Esophagus squamous epithelium (tissue), 4 donors: ENCODE measurements at regions not wholly inside any gene's neighbourhood (a gene's known extent, or its start where the extent isn't known, plus 50 kb on each side); places are given as distances from the start of the nearest gene placed in this dataset.

Experiments used
- POLR2A ChIP-seq, 4 donors: fragments of 450-650 bp; IDR thresholded peaks; one replicate each; pipeline ENCODE4 v1.6.1; 2017; ENCODE audit warnings: antibody characterized with exemption in 4 of 4, mild to moderate bottlenecking in 4 of 4, moderate library complexity in 3 of 4
- TF ChIP-seq, protein P1 (sequence below), 6 experiments: fragments of 450-650 bp in 4 of 6; fragments of 200-600 bp in 2 of 6; sonication (generic) in 2 of 6; IDR thresholded peaks; one replicate each; pipeline ENCODE4 v1.5.1; 2016 to 2019; ENCODE audit warnings: antibody characterized with exemption in 6 of 6, mild to moderate bottlenecking in 4 of 6, moderate library complexity in 4 of 6

DNA sequence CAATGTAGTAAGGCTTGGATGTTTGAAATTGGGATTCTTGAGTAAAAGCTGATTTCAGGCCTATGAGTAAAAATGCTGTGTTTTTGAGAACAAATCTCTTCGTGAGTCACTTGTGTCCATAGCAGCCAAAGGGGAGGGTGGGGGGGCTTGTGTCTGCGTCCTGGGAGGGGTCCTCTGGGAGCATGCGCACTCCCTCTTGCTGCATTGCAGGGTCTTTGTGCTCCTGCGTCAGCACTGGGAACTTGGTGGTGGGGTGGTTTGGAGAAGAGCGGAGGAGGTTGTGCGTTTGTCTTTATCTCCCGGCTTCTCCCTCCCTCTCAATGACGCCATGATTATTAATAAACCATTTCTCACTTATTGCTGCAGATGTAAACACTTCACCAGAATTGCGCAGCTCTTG, 75.9 kb upstream of the NDN start:
- TF ChIP-seq, protein P1, sequence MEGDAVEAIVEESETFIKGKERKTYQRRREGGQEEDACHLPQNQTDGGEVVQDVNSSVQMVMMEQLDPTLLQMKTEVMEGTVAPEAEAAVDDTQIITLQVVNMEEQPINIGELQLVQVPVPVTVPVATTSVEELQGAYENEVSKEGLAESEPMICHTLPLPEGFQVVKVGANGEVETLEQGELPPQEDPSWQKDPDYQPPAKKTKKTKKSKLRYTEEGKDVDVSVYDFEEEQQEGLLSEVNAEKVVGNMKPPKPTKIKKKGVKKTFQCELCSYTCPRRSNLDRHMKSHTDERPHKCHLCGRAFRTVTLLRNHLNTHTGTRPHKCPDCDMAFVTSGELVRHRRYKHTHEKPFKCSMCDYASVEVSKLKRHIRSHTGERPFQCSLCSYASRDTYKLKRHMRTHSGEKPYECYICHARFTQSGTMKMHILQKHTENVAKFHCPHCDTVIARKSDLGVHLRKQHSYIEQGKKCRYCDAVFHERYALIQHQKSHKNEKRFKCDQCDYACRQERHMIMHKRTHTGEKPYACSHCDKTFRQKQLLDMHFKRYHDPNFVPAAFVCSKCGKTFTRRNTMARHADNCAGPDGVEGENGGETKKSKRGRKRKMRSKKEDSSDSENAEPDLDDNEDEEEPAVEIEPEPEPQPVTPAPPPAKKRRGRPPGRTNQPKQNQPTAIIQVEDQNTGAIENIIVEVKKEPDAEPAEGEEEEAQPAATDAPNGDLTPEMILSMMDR (IDR thresholded peaks at IDR 0.05): no peak
- TF ChIP-seq POLR2A (IDR thresholded peaks at IDR 0.05): no peak
